NCI-H1048 (cell line): ENCODE measurements at regions not wholly inside any gene's neighbourhood (a gene's known extent, or its start where the extent isn't known, plus 50 kb on each side); places are given as distances from the start of the nearest gene placed in this dataset.
"Not testable (repeated sequence)": the region's sequence is repeated elsewhere in the genome, so short reads cannot be mapped to it uniquely, and the experiment has no call there.

Source experiments
- DNase-seq: peaks from one replicate; lab custom pipeline; 2025; lab: John Stamatoyannopoulos, UW

- no peak for DNase-seq
These were observed 207.4 kb downstream of the ZFP36L2 start for GRCh38 chr2:43019025-43019367.

- DNase-seq = no peak
These were observed 208.0 kb downstream of the ZFP36L2 start for GRCh38 chr2:43018179-43019024.

- DNase-seq = no peak
These were observed 212.5 kb downstream of the ZFP36L2 start for GRCh38 chr2:43013821-43014345.

GRCh38 chr2:43012966-43013365, 213.4 kb downstream of the ZFP36L2 start:
- DNase-seq = no peak

- DNase-seq = no peak
These were observed 215.3 kb downstream of the ZFP36L2 start for GRCh38 chr2:43011158-43011491.

GRCh38 chr2:43010438-43011157, 215.8 kb downstream of the ZFP36L2 start:
- DNase-seq = no peak

- no peak for DNase-seq
These were observed 217.0 kb downstream of the ZFP36L2 start for GRCh38 chr2:43009448-43009847.

GRCh38 chr2:43008388-43008787, 216.0 kb upstream of the HAAO start:
- no peak for DNase-seq

GRCh38 chr2:43007901-43008300, 215.5 kb upstream of the HAAO start:
- no peak for DNase-seq

- DNase-seq = no peak
These were observed 214.6 kb upstream of the HAAO start for GRCh38 chr2:43006834-43007543.

- DNase-seq = no peak
These were observed 213.8 kb upstream of the HAAO start for GRCh38 chr2:43005975-43006833.

- DNase-seq = no peak
These were observed 213.0 kb upstream of the HAAO start for GRCh38 chr2:43005245-43005974.

- DNase-seq = no peak
These were observed 212.5 kb upstream of the HAAO start for GRCh38 chr2:43004879-43005244.

- not testable (repeated sequence) for DNase-seq
These were observed 211.9 kb upstream of the HAAO start for GRCh38 chr2:43004126-43004865.

GRCh38 chr2:43003702-43004101, 211.3 kb upstream of the HAAO start:
- no peak for DNase-seq

- DNase-seq = no peak
These were observed 209.5 kb upstream of the HAAO start for GRCh38 chr2:43001787-43002468.

GRCh38 chr2:43001055-43001378, 208.6 kb upstream of the HAAO start:
- DNase-seq = no peak

- no peak for DNase-seq
These were observed 208.1 kb upstream of the HAAO start for GRCh38 chr2:43000242-43001054.

- no peak for DNase-seq
These were observed 207.5 kb upstream of the HAAO start for GRCh38 chr2:42999856-43000241.
